IMR-90 (cell line): ENCODE measurements at regions not wholly inside any gene's neighbourhood (a gene's known extent, or its start where the extent isn't known, plus 50 kb on each side); places are given as distances from the start of the nearest gene placed in this dataset.

ENCODE experiments used
- ATAC-seq: fragments of 200-7000 bp; cut with Tn5 transposase; 2 replicates; pipeline ENCODE4 v1.9.1; 2020; ENCODE audit warnings: low read depth, mild to moderate bottlenecking, moderate library complexity
- BruUV-seq: library from RNA; stranded (reverse); fragments of 400-500 nt; replicated peaks from 2 replicates; lab custom pipeline; 2021; lab: Mats Ljungman, UMichigan
- CTCF ChIA-PET: fragments of 300-600 bp; formaldehyde crosslinking; extraction: SDS; loops from one replicate; lab custom pipeline; 2021; ENCODE audit warnings: antibody characterized with exemption; lab: Yijun Ruan, JAX
- POLR2A ChIA-PET: fragments of 300-600 bp; sonication (Branson Sonifier 250); formaldehyde crosslinking; loops from one replicate; lab custom pipeline; 2022; ENCODE audit warnings: antibody characterized with exemption; ENCODE audit not compliant: unreplicated experiment; lab: Charles Lee
- DNase-seq: peaks from one replicate; pipeline ENCODE4 v3.0.0; 2013
- H2AFZ ChIP-seq: replicated peaks from 2 replicates; pipeline ENCODE3; 2013; ENCODE audit warnings: low read length, mild to moderate bottlenecking; ENCODE audit not compliant: poor library complexity
- H2AK5ac ChIP-seq: 2 replicates; pipeline ENCODE4 v1.6.1; 2013; ENCODE audit warnings: low read depth, low read length, inconsistent platforms
- H2AK9ac ChIP-seq: replicated peaks from 2 replicates; pipeline ENCODE3; 2013; ENCODE audit warnings: mild to moderate bottlenecking, low read depth, low read length, moderate library complexity; ENCODE audit not compliant: poor library complexity
- H2BK120ac ChIP-seq: 2 replicates; pipeline ENCODE4 v1.6.1; 2013; ENCODE audit warnings: low read depth, low read length, inconsistent platforms
- H2BK15ac ChIP-seq: 3 replicates; pipeline ENCODE4 v1.6.1; 2013; ENCODE audit warnings: low read depth, low read length, inconsistent platforms
- H2BK20ac ChIP-seq: 2 replicates; pipeline ENCODE4 v1.6.1; 2013; ENCODE audit warnings: low read depth, mild to moderate bottlenecking, inconsistent platforms, low read length, moderate library complexity
- H2BK5ac ChIP-seq: 2 replicates; pipeline ENCODE4 v1.6.1; 2013; ENCODE audit warnings: mild to moderate bottlenecking, low read depth, low read length, inconsistent platforms; ENCODE audit not compliant: poor library complexity, severe bottlenecking
- H3K14ac ChIP-seq: replicated peaks from 2 replicates; pipeline ENCODE4 v1.6.1; 2013; ENCODE audit warnings: low read depth, low read length, inconsistent platforms
- H3K18ac ChIP-seq: 2 replicates; pipeline ENCODE4 v1.6.1; 2013; ENCODE audit warnings: low read depth, low read length, control low read depth
- H3K23ac ChIP-seq: 2 replicates; pipeline ENCODE4 v1.6.1; 2013; ENCODE audit warnings: low read depth, low read length, inconsistent platforms
- H3K27ac ChIP-seq: 2 replicates; pipeline ENCODE4 v1.5.1; 2013; ENCODE audit warnings: mild to moderate bottlenecking, control low read depth, low read length; ENCODE audit not compliant: insufficient read depth
- H3K27me3 ChIP-seq: 2 replicates; pipeline ENCODE4 v1.6.1; 2013; ENCODE audit warnings: low read length; ENCODE audit not compliant: control insufficient read depth, insufficient read depth
- H3K36me3 ChIP-seq: 2 replicates; pipeline ENCODE4 v1.6.1; 2013; ENCODE audit warnings: low read length, mixed read lengths; ENCODE audit not compliant: control insufficient read depth, insufficient read depth
- H3K4ac ChIP-seq: 2 replicates; pipeline ENCODE4 v1.6.1; 2013; ENCODE audit warnings: low read depth, low read length, inconsistent platforms
- H3K4me1 ChIP-seq: 2 replicates; pipeline ENCODE4 v1.6.1; 2013; ENCODE audit warnings: low read length, mixed read lengths; ENCODE audit not compliant: control insufficient read depth, insufficient read depth
- H3K4me2 ChIP-seq: 2 replicates; pipeline ENCODE4 v1.6.1; 2013; ENCODE audit warnings: low read depth, mild to moderate bottlenecking, control low read depth, low read length, moderate library complexity
- H3K4me3 ChIP-seq: 2 replicates; pipeline ENCODE4 v1.5.1; 2013; ENCODE audit warnings: low read depth, mild to moderate bottlenecking, control low read depth, low read length, moderate library complexity; ENCODE audit not compliant: insufficient read depth
- H3K56ac ChIP-seq: 2 replicates; pipeline ENCODE4 v1.6.1; 2013; ENCODE audit warnings: low read length, inconsistent platforms; ENCODE audit not compliant: insufficient read depth; ENCODE audit errors: extremely low read depth
- H3K79me1 ChIP-seq, 2 experiments: 2 replicates each; pipeline ENCODE4 v1.6.1; 2013; ENCODE audit warnings: low read length in 2 of 2, inconsistent platforms in 1 of 2, low read depth in 1 of 2
- H3K9ac ChIP-seq: 2 replicates; pipeline ENCODE4 v1.6.1; 2013; ENCODE audit warnings: low read depth, low read length, control low read depth
- H3K9me1 ChIP-seq: 2 replicates; pipeline ENCODE4 v1.6.1; 2013; ENCODE audit warnings: low read length, inconsistent platforms; ENCODE audit not compliant: insufficient read depth
- H3K9me3 ChIP-seq: 2 replicates; pipeline ENCODE4 v1.6.1; 2013; ENCODE audit warnings: low read length; ENCODE audit not compliant: control insufficient read depth, insufficient read depth
- H4K20me1 ChIP-seq: 2 replicates; pipeline ENCODE4 v1.6.1; 2013; ENCODE audit warnings: low read length, inconsistent platforms; ENCODE audit not compliant: insufficient read depth
- H4K5ac ChIP-seq: 2 replicates; pipeline ENCODE4 v1.6.1; 2013; ENCODE audit warnings: mild to moderate bottlenecking, low read depth, low read length, control low read depth
- H4K8ac ChIP-seq, 2 experiments: 2 replicates each; pipeline ENCODE4 v1.6.1; 2013; ENCODE audit warnings: low read depth in 2 of 2, low read length in 2 of 2, control low read depth in 1 of 2, inconsistent platforms in 1 of 2
- H4K91ac ChIP-seq: 2 replicates; pipeline ENCODE4 v1.6.1; 2013; ENCODE audit warnings: low read depth, low read length, inconsistent platforms; ENCODE audit not compliant: insufficient read depth
- BHLHE40 ChIP-seq: fragments of 150-350 bp; IDR thresholded peaks from 2 replicates; pipeline ENCODE4 v1.6.1; 2016; ENCODE audit warnings: mild to moderate bottlenecking, low read depth, low read length
- CEBPB ChIP-seq: IDR thresholded peaks from 2 replicates; pipeline ENCODE4 v1.6.1; 2012; ENCODE audit warnings: low read depth, low read length, improper control_type of control experiment
- CTCF ChIP-seq: conservative IDR thresholded peaks from 2 replicates; pipeline ENCODE4 v1.5.1; 2012; ENCODE audit warnings: mild to moderate bottlenecking, low read depth, low read length, improper control_type of control experiment
- FOS ChIP-seq: fragments of 150-350 bp; IDR thresholded peaks from 2 replicates; pipeline ENCODE4 v1.6.1; 2016; ENCODE audit warnings: low read depth, low read length
- POLR2A ChIP-seq: IDR thresholded peaks from 2 replicates; pipeline ENCODE4 v1.6.1; 2012; ENCODE audit warnings: mild to moderate bottlenecking, low read depth, low read length
- RAD21 ChIP-seq: IDR thresholded peaks from 2 replicates; pipeline ENCODE4 v1.6.1; 2012; ENCODE audit warnings: low read length, improper control_type of control experiment
- RFX5 ChIP-seq: IDR thresholded peaks from 2 replicates; pipeline ENCODE4 v1.8.0; 2012; ENCODE audit warnings: low read depth, mild to moderate bottlenecking, low read length, moderate library complexity
- SMC3 ChIP-seq: fragments of 150-350 bp; IDR thresholded peaks from 2 replicates; pipeline ENCODE4 v1.6.1; 2016; ENCODE audit warnings: low read depth, mild to moderate bottlenecking, antibody characterized with exemption, low read length, moderate library complexity
- WGBS, 2 experiments: methylation state at CpG; one replicate each; pipeline versions ENCODE4 v1.1.5 to v1.1.7; 2013; ENCODE audit warnings: missing lambda C conversion rate in 2 of 2; ENCODE audit not compliant: insufficient read length in 1 of 2; ENCODE audit errors: extremely low coverage in 2 of 2; 5-methylcytosine and 5-hydroxymethylcytosine counted together
- dilution Hi-C: fragments of 300-500 bp; cut with HindIII; formaldehyde crosslinking; loops from one replicate; pipeline ENCODE4 v1.14.3; 2018; ENCODE audit warnings: low sequenced_read_pairs; ENCODE audit not compliant: unreplicated experiment
- in situ Hi-C: fragments of 300-500 bp; cut with MboI; formaldehyde crosslinking; loops from 3 replicates; pipeline ENCODE4 v1.14.3; 2019; ENCODE audit warnings: low sequenced_read_pairs, inconsistent platforms, mixed read lengths
- intact Hi-C: fragments of 100-400 bp; cut with micrococcal nuclease; formaldehyde crosslinking; loops from 2 replicates; pipeline ENCODE4 v1.10.0; 2022
- TF ChIP-seq, protein P1 (sequence below): fragments of 150-350 bp; IDR thresholded peaks from 2 replicates; pipeline ENCODE4 v1.6.1; 2017; ENCODE audit warnings: mild to moderate bottlenecking, antibody characterized with exemption, low read length, low read depth

- Histone ChIP-seq H3K27ac (no peak overlapping the region), H2AFZ (no peak overlapping the region), H2AK9ac (no peak overlapping the region), H3K4me3 (no peak overlapping the region), H3K36me3 (no peaks in the 10 kb centered on the region), H3K9me3 (no peaks in the 10 kb centered on the region), H2BK15ac (no peak overlapping the region), H2BK5ac (no peak overlapping the region), H3K9ac (no peak overlapping the region), H4K5ac (no peak overlapping the region), H4K8ac (no peak overlapping the region), H4K20me1 (no peaks in the 10 kb centered on the region), H3K27me3 (no peaks in the 10 kb centered on the region), H3K79me1 (no peaks in the 10 kb centered on the region), H3K23ac (no peak overlapping the region), H2BK120ac (no peak overlapping the region), H3K9me1 (no peaks in the 10 kb centered on the region), H4K91ac (no peak overlapping the region), H2AK5ac (no peak overlapping the region), H3K4ac (no peak overlapping the region), H3K4me2 (no peak overlapping the region), H3K56ac (no peak overlapping the region; the same call in 1 of the 2 replicates), H3K18ac (no peak overlapping the region), H3K4me1 (no peaks in the 10 kb centered on the region), H3K14ac (no peak overlapping the region), H2BK20ac (no peak overlapping the region)
- no TSS peak for BruUV-seq
- CTCF ChIA-PET = no interaction called here
- ATAC-seq (no peak), DNase-seq (no peak)
- dilution Hi-C loops (no loop called here), in situ Hi-C loops (no loop called here), intact Hi-C loops (no loop called here)
- WGBS, 2 experiments = no CpG with 5 or more reads among the region's 5 CpGs
- POLR2A ChIA-PET = no interaction called here
- no peak for TF ChIP-seq CTCF
- TF ChIP-seq RAD21 = no peak
- no peak for TF ChIP-seq RFX5
- TF ChIP-seq FOS = no peak
- no peak for TF ChIP-seq POLR2A
- no peak for TF ChIP-seq BHLHE40
- TF ChIP-seq, protein P1, sequence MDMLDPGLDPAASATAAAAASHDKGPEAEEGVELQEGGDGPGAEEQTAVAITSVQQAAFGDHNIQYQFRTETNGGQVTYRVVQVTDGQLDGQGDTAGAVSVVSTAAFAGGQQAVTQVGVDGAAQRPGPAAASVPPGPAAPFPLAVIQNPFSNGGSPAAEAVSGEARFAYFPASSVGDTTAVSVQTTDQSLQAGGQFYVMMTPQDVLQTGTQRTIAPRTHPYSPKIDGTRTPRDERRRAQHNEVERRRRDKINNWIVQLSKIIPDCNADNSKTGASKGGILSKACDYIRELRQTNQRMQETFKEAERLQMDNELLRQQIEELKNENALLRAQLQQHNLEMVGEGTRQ = no peak
- TF ChIP-seq SMC3 = no peak
- no peak for TF ChIP-seq CEBPB
These were observed 264.4 kb downstream of the UQCRFS1 start for GRCh38 chr19:28948566-28948965.
